NCI-H1092 treated with DMSO at 0.1 percent for 48 hours (cell line): ENCODE measurements at regions not wholly inside any gene's neighbourhood (a gene's known extent, or its start where the extent isn't known, plus 50 kb on each side); places are given as distances from the start of the nearest gene placed in this dataset.

Experiments
- DNase-seq: peaks from one replicate; lab custom pipeline; 2025; lab: John Stamatoyannopoulos, UW

DNA sequence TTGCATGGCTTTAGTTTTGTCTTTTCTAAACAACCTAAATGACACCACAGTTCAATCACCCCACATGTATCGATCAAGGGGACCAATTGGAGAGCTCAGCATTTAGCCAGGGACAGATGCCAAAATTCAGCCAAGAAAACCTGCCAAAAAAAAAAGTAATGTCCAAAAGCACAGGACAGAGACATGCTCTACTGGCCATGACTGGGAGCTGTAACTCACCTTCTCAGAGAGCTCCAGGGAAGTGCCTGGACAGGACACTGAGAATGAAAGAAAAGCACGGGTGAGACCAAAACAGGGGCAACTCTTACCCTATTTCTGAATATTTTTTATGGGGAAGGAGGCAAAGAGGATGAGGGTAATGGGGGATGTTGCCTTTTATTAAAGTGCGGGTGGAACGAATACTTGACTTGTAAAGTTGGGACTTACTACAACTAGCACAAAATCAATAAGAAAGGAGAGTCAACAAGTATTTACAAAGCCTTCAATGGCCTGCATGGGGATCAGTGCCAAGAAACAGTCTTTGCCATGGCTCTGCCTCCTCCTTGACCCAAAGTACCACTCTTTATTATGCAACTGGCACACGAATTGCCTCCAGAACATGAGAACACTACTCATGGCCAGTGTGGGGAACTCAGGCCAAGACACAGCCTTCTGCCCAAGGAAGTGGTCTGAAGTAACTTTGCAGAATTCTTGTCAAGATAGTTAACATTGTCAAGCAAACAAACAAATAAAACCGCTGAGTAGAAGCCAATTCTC is 72.9 kb upstream of the HK2 start:
- DNase-seq: no peak

DNA sequence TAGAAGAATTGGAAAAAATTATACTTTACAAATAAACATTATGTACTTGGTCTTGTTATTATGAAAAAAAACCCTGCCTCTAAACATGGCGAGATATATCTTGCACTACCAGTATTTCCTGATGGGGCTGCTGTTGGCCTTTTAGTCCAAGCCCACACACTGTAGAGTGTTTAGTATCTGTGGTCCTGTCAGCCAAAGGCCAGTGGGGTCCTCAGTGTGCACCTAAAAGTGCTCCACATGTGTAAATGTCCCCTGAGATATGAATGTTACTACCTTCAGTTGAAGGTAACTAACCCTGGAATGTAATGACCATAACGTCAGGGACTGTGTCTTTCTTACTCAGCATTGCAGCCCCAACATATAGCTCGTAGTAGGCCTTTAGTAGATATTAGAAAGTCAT is 71.1 kb upstream of the HK2 start:
- DNase-seq: no peak

DNA sequence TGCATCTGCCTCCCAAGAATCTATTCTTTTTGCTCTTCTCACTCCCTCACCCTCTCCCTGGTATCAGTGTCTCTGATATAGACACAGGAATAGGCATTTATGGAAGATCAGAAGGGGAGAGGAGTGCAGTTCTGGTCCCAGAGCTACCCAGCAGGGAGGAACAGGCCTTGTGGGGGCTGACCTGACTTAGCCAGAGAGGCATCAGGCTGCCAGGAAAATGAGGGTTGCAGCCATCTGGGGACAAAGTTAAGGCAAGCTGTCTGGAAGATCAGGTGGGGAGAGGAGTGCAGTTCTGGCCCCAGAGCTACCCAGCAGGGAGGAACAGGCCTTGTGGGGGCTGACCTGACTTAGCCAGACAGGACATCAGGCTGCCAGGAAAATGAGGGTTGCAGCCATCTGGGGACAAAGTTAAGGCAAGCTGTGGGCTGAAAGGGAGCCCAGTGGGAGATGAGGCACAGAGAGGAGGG is 69.9 kb upstream of the HK2 start:
- DNase-seq: no peak

DNA sequence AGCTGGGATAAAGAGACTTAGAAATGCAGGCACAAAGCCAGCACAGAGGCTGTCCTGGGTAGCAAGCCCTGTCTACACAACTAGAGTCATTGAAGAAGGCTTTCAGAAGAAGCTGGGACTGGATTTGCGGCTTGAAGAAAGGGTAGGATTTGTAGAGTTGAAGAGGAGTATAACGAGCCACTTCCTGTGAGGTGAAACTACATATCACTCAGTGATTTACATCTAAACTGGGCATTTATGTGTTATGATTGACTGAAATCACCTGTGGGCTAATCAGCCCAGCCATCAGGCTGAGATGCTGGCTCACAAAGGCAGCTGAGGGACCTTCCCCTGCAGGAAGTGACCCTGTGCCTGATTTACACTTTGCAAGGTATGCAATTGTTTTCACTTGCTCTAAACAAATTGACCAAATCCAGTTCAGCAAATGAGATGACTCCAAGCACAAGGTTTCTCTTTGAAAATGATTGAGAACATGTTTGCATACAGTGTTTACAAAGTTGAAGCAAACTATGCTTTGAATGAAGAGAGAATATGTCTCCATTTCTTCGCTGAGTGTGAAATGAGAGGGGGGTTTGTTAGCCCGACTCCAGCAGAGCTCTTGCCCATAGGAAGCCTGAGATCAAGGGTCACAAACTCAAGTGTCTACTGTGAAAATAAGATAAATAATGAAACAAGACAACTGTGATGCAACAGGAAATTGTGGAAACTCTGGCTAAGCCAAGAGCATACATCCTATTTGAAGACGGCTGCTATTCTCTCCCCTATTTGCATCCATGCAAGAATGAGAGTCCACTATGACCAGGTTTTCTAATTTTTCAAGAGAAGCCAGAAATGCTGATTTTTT is 69.3 kb upstream of the HK2 start:
- DNase-seq: no peak

DNA sequence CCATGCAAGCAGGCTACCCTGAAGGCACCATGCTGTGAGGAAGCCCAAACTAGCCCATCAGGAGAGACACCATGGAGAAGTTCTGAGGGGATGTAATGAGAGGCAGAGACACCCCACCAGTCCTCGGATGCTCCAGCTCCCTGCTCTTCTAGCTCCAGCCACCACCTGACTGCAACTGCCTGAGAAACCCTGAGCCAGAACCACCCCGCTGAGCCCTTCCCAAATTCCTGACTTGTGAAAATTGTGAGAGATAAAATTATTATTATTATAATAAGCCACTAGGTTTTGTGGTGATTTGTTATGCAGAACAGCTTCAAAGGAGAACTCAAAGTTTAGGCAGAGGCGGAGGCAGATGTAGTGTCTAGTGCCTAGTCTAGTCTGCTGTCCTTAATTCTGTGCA is 67.1 kb upstream of the HK2 start:
- DNase-seq: no peak

DNA sequence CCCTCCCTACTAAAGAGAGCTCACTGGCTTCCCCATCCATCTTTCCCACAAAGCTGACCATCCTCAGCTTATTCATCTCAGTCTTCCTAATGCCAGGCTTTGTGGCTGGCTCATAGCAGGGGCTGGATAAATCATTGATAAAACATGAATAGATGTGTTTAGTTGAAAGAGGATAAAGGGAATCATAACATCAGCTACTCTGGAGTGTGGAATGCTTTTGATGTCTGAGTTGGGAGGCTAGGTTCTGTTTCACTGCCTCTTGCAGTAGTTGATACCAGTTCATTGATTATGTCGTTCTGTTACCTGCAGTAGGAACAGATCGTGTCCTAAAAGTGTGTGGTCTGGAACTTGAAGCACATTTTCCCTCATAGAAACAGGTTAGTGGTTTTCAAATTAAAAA is 66.3 kb upstream of the HK2 start:
- no peak for DNase-seq

DNA sequence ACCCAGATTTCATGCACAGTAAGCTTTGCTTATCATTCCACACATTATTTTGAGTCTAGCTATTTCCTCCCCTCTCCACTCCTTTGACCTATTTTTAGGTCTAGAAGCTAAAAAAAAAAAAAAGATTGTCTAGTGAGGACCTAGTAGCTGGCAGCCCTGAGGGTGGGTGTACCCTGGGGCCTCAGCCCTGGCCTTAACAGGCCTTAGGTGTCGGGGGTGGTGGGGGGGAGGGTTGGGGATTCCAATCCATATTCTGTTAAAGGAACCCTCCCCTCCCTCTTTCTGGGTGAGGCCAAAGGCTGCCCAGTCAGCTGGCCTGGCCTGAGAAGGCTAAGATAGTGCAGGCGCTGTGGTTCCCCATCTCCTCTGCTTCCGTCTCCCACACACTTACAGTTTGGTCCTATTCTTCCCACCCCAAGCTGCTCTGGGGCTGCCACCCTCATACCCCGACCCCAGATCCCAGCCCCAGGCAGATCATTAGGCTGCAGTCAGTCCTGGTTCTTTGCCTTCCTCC is 65.5 kb upstream of the HK2 start:
- DNase-seq: no peak

DNA sequence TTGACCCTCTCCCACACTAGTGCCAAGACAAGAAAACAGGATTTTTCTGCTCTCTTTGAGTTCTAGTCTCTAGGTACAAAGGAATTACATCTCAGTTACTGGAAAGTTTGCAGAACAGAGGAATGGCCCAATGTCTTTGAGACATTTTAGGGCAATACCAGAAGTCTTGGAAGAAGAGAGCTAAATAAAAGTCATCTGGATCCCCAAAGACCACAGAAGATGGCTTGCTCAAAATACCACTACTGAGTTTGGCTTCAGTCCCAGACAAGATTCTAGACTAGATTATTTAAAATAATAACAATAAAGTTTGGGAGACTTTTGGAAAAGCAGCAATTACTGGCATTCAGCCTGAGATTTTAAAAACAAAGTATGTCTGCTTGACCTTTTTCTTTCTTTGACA is 61.9 kb upstream of the HK2 start:
- no peak for DNase-seq

DNA sequence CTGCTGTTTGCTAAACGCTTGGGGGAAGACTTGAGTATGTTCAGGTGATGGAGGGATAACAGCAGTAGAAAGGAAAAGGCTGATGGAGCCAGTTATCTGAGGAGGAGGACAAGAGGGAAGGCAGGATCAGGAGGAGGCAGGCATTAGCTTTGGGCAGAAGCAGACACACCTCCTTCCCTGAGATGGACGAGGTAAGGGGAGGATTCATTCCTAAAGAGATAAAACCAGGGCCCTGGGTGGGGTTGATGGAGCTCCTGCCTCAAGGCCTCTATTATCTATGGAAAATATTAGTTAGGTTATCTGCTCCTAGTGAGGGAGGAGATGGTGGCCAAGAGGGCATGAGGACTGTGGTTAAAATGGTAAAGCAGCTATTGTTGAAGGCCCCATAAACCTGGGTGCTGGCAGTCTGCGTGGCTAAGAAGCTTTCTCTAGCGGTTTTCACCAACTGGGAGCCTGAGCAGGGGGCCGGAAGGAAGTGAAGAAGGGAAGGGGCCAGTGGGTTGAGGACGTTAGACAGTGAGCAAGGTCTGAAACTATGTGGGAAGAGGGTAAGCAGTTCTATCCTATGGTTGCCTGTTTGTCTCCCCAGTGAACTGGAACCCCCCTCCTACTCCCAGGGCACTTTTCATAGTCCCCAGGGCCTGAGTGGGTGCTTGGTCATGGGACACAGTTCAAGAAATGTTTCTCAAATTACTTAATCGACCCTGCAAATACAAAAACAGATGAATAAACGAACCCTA is 56.6 kb upstream of the HK2 start:
- DNase-seq: no peak

DNA sequence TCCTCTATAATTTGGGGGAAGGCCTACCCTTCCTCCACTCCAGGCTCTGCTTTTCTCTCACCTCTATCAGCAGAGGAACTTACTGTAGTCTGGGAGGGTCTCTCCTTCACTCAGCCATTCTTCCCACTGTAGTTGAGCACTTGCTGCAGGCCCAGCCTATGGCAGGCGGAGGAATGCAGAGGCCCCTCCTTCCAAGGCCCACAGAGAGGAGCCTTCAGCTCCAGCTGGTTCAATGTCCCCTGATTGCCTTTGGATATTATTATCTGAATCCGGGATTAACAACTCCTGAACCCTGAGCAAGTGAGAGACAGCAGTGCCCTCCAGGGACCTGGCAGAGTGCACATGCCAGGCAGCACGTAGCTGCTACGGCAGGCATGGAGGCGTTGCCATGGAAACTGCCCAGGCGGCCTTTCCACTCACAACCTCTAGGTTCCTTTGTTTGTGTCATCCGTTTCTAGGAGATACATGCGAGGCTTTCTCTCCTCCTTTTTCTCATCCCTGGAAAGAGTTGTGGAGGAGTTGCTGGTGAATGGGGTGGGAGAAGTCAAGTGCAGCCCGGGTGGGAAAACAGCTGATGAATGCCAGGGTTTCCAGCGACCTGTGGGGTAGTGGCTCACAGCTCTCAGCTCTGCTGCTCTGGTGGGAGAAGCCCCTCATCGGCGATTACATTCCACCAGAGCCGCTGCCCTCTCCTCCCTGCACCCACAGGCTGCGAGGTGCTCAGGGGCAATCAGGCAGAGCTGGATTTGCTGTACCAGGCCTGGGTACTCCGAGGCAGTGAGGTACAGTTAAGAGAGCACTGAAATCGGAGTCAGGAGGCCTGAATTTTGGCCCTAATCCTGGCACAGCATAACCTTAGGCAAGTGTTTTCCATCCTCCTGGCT is 55.3 kb upstream of the HK2 start:
- DNase-seq: peak; percentile 51

DNA sequence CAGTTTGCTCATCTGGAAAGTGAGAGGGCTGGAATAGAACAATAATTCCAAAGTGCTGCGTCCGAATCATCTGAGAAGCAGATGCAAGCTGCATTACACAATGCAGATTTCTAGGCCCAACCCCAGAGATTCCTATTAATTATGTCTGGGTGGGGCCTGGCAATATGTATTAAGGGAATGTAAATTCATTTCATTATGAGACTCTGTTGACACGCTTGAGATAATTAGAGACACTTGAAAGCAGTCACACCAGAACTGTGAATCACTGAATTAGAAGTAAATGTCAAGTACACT is 54.7 kb upstream of the HK2 start:
- no peak for DNase-seq

DNA sequence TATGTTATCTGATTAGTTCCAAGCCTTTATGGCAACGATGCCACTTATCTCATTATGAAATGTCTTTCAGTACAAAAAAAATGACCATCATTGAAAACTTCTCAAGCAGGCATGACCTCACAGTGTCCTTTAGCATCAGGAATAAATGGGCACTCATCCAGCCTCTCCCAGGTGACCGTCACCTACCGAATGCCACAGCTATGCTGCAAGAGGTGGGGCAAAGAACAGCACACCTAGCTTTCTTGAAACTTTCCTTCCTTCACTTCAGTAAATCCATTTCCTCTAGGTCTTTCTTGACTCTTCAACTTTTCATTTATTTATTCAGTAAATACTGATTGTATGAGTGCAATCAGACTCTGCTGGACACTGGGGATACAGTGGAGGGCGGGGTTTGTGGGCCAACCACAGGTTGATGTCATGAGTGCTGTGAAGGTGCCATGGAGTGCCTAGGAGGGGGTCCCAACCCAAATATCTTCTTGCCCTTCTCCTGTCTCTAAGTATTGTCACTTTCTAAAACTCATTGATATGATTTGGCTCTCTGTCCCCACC is 54.3 kb upstream of the HK2 start:
- DNase-seq: no peak
